GM18861 (cell line): ENCODE measurements at regions not wholly inside any gene's neighbourhood (a gene's known extent, or its start where the extent isn't known, plus 50 kb on each side); places are given as distances from the start of the nearest gene placed in this dataset.

Source experiments
- ATAC-seq: cut with Tn5 transposase; IDR thresholded peaks from one replicate; pipeline ENCODE4 v1.9.1; 2021; ENCODE audit not compliant: unreplicated experiment

- ATAC-seq, result no peak
These were observed 332.5 kb downstream of the FRK start for GRCh38 chr6:115728171-115728570.

- no peak for ATAC-seq
These were observed 339.1 kb downstream of the FRK start for GRCh38 chr6:115721564-115721963.

GRCh38 chr6:115720900-115721299 lies 339.8 kb downstream of the FRK start:
- no peak for ATAC-seq

- peak; percentile 19 for ATAC-seq
These were observed 343.2 kb downstream of the FRK start for GRCh38 chr6:115717472-115717871.

- ATAC-seq, result peak; percentile 97
These were observed 343.6 kb downstream of the FRK start for GRCh38 chr6:115717062-115717461.

- ATAC-seq, result no peak
These were observed 348.3 kb downstream of the FRK start for GRCh38 chr6:115712291-115712961.

GRCh38 chr6:115708850-115709249 lies 351.8 kb downstream of the FRK start:
- ATAC-seq, result no peak

GRCh38 chr6:115706981-115707380 lies 353.7 kb downstream of the FRK start:
- no peak for ATAC-seq

GRCh38 chr6:115706324-115706723 lies 354.4 kb downstream of the FRK start:
- ATAC-seq, result no peak

- no peak for ATAC-seq
These were observed 356.7 kb downstream of the FRK start for GRCh38 chr6:115704028-115704427.

GRCh38 chr6:115691433-115691832 lies 369.3 kb downstream of the FRK start:
- ATAC-seq, result no peak

GRCh38 chr6:115690854-115691253 lies 369.8 kb downstream of the FRK start:
- no peak for ATAC-seq

- no peak for ATAC-seq
These were observed 378.5 kb downstream of the FRK start for GRCh38 chr6:115681978-115682775.

GRCh38 chr6:115680621-115681020 lies 380.1 kb downstream of the FRK start:
- no peak for ATAC-seq

- ATAC-seq, result no peak
These were observed 383.5 kb downstream of the FRK start for GRCh38 chr6:115677198-115677597.

- no peak for ATAC-seq
These were observed 385.2 kb downstream of the FRK start for GRCh38 chr6:115675443-115675842.

GRCh38 chr6:115668781-115669180 lies 391.9 kb downstream of the FRK start:
- ATAC-seq, result no peak

GRCh38 chr6:115668211-115668610 lies 392.5 kb downstream of the FRK start:
- ATAC-seq, result no peak

GRCh38 chr6:115667478-115668026 lies 393.1 kb downstream of the FRK start:
- ATAC-seq, result no peak

- ATAC-seq, result no peak
These were observed 393.7 kb downstream of the FRK start for GRCh38 chr6:115666997-115667396.

GRCh38 chr6:115665310-115665709 lies 395.4 kb downstream of the FRK start:
- no peak for ATAC-seq

- ATAC-seq, result no peak
These were observed 397.0 kb downstream of the FRK start for GRCh38 chr6:115663681-115664080.
